ENCODE measurements at regions not wholly inside any gene's neighbourhood (a gene's known extent, or its start where the extent isn't known, plus 50 kb on each side); places are given as distances from the start of the nearest gene placed in this dataset.

DNA sequence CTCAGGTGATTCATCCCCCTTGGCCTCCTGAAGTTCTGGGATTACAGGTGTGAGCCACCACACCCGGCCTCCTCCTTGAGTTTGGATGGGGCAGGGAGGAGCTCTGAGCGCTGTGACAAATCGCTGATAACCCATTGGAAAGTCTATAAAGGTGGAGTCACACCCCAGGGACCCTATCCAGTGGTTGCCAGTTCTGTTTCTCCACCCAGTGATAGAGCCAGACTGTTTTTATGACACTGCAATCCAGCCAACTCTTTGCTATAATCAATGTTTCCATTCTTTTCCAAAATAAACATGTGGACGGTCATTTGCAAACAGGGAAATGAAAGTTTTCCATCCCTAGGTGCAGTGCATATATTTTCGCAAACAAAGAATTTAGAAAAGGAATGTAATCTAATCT, 142.0 kb upstream of the PELI2 start:
- TF ChIP-seq, protein P1, sequence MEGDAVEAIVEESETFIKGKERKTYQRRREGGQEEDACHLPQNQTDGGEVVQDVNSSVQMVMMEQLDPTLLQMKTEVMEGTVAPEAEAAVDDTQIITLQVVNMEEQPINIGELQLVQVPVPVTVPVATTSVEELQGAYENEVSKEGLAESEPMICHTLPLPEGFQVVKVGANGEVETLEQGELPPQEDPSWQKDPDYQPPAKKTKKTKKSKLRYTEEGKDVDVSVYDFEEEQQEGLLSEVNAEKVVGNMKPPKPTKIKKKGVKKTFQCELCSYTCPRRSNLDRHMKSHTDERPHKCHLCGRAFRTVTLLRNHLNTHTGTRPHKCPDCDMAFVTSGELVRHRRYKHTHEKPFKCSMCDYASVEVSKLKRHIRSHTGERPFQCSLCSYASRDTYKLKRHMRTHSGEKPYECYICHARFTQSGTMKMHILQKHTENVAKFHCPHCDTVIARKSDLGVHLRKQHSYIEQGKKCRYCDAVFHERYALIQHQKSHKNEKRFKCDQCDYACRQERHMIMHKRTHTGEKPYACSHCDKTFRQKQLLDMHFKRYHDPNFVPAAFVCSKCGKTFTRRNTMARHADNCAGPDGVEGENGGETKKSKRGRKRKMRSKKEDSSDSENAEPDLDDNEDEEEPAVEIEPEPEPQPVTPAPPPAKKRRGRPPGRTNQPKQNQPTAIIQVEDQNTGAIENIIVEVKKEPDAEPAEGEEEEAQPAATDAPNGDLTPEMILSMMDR (IDR thresholded peaks at IDR 0.05; ENCODE audit: control insufficient read depth, insufficient read depth, low read depth, low read length, missing control alignments): no peak
- no peak for DNase-seq (ENCODE audit: low read depth)
- no peak overlapping the region for H3K4me3 ChIP-seq (ENCODE audit: control insufficient read depth, low read depth, low read length)

DNA sequence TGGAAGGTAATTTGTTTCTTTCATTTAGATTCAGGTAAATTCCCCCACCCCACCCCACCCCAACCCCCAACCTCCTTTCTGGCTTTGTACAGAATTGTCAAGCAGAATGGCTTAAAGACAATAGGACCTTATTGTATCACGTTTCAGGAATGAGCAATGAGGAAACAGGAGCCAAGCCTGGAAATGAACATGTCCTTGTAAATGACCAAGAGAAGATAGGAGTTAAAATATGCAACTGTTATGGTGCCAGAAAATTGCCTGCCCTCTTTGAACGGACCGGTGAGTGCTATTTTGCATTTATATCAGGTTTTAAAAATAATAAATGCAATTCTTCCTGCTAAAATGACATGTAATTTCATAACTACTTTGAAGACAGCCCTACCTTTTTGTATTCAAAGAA, 141.6 kb upstream of the PELI2 start:
- TF ChIP-seq, protein P1 (IDR thresholded peaks at IDR 0.05; ENCODE audit: control insufficient read depth, insufficient read depth, low read depth, low read length, missing control alignments): no peak

DNA sequence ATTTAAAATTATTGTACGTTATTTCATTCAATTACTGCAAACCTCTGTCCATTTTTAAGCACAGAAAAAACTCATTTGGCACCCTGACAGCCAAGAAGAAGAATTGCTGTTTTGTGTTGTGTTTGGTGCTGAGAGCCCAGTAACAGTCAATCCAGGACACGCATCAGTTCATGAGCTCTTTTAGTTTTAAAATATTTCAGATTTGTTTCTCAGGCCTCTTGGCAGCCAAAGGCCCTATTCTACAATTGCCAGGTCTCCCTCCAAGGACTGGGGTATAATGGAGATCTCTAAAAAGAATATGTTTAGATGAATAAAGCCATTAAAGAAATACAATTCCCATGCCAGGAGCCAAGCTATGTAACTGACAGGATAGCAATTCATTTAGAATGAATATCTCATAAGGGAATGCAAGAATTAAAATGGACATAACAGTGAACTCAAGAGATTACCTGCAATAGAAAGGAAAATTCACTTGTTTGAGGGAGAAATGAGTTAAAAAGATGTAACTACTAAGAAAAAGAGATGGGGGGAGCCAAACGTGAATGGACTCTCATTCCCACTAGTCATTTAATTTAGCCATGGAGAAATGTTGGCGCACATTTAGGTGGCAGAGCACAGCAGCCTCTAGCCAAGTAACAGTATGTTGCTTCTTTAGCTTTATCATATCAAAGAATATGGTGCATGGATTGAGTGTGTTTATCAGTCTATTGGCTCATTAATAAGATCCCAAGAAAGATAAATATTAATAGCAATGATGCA, 140.6 kb upstream of the PELI2 start:
- no peak overlapping the region for H3K4me3 ChIP-seq (ENCODE audit: control insufficient read depth, low read depth, low read length)
- DNase-seq (ENCODE audit: low read depth): no peak
- TF ChIP-seq, protein P1 (IDR thresholded peaks at IDR 0.05; ENCODE audit: control insufficient read depth, insufficient read depth, low read depth, low read length, missing control alignments): no peak

More for the DNA sequence above, 141.6 kb upstream of the PELI2 start:
- no peak for DNase-seq (ENCODE audit: low read depth)
- no peak overlapping the region for H3K4me3 ChIP-seq (ENCODE audit: control insufficient read depth, low read depth, low read length)

DNA sequence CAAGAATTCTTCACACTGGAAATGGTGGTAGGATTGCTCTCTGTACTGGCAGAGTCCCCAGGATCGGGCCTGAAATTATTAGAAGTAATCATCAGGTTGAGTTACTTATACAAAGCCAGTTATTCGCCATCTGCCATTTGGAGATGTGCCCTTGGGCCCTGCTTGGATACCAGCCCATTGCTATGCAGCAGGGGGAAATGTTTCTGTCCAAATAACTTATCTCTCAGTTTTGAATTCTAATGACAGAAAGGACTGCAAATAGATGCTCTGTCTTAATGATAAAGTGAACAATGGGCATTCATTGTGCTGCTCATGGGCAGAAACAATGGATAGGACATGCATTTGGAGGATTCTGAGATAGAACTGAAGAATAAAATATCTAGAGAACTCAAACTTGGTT, 139.1 kb upstream of the PELI2 start:
- no peak for DNase-seq (ENCODE audit: low read depth)
- TF ChIP-seq, protein P1 (IDR thresholded peaks at IDR 0.05; ENCODE audit: control insufficient read depth, insufficient read depth, low read depth, low read length, missing control alignments): no peak
- no peak overlapping the region for H3K4me3 ChIP-seq (ENCODE audit: control insufficient read depth, low read depth, low read length)

DNA sequence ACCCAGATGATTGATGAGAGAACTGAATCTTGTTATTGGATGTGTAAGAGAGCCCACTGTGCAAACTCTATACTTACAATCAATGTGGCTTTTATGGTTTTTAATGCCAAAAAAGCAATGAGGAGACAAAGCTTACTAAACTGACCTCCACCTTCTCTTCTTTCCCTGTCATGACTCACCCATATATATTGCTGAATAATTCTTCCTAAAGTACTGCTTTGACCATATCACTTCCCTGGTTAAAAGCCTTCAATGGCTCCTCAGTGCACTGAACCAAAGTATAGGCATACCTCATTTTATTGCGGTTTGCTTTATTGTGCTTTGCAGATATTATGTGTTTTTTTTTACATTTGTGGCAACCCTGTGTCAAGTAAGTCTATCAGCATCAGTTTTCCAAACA, 138.4 kb upstream of the PELI2 start:
- TF ChIP-seq, protein P1 (IDR thresholded peaks at IDR 0.05; ENCODE audit: control insufficient read depth, insufficient read depth, low read depth, low read length, missing control alignments): no peak
- no peak overlapping the region for H3K4me3 ChIP-seq (ENCODE audit: control insufficient read depth, low read depth, low read length)
- no peak for DNase-seq (ENCODE audit: low read depth)

DNA sequence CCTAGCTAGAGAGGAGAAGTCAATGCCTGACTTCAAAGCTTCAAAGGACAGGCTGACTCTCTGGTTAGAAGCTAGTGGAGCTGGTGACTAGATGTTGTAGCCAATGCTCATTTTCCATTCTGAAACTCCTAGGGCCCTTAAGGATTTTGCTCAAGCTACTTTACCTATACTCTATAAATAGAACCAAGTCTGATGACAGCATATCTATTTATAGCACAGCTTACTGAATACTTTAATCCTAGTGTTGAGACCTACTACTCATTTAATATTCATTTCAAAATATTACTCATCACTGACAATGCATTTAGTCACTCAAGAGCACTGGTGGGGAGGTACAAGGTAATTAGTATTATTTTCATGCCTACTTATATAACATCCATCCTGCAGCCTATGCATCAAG, 137.2 kb upstream of the PELI2 start:
- H3K4me3 ChIP-seq (ENCODE audit: control insufficient read depth, low read depth, low read length): no peak overlapping the region

More for the DNA sequence above, 137.2 kb upstream of the PELI2 start:
- DNase-seq (ENCODE audit: low read depth): no peak
- TF ChIP-seq, protein P1 (IDR thresholded peaks at IDR 0.05; ENCODE audit: control insufficient read depth, insufficient read depth, low read depth, low read length, missing control alignments): no peak

Measured in AG09309 (cell line).